Activated T-helper 2 cell treated with anti-CD3 and anti-CD28 coated beads, Interferon-gamma antibody, Interleukin-2, Interleukin-4, amounts not matched to agents 10 μg/mL and 5 μg/mL and 100 μg/mL, durations not matched to agents 14 hours and 24 hours and 36 hours (primary cell): ENCODE measurements at regions not wholly inside any gene's neighbourhood (a gene's known extent, or its start where the extent isn't known, plus 50 kb on each side); places are given as distances from the start of the nearest gene placed in this dataset.

Experiments used
- DNase-seq: peaks from one replicate; pipeline ENCODE4 v3.0.0; 2021; ENCODE audit warnings: low spot score
- H3K27ac Mint-ChIP-seq: one replicate; pipeline ENCODE4 v1.8.0; 2021; ENCODE audit warnings: mixed read lengths
- H3K27me3 Mint-ChIP-seq: one replicate; pipeline ENCODE4 v1.8.0; 2021; ENCODE audit warnings: low read depth, mixed read lengths
- H3K36me3 Mint-ChIP-seq: one replicate; pipeline ENCODE4 v1.8.0; 2021; ENCODE audit warnings: low read depth, mixed read lengths
- H3K4me1 Mint-ChIP-seq: one replicate; pipeline ENCODE4 v1.8.0; 2021; ENCODE audit warnings: low read depth, mixed read lengths
- H3K4me3 Mint-ChIP-seq: one replicate; pipeline ENCODE4 v1.8.0; 2021; ENCODE audit warnings: low read depth, mild to moderate bottlenecking, moderate library complexity, mixed read lengths
- H3K9me3 Mint-ChIP-seq: one replicate; pipeline ENCODE4 v1.8.0; 2021; ENCODE audit warnings: mixed read lengths
- intact Hi-C: fragments of 100-400 bp; cut with micrococcal nuclease; formaldehyde crosslinking; loops from one replicate; pipeline ENCODE4 v1.15.1; 2023

GRCh38 chr2:161010503-161011015, 149.7 kb upstream of the TANK start:
- H3K4me1 Mint-ChIP-seq = no peaks in the 10 kb centered on the region
- DNase-seq = no peak
- H3K27me3 Mint-ChIP-seq = peaks cover 24% of the 10 kb centered on the region
- intact Hi-C loops = no loop called here
- H3K36me3 Mint-ChIP-seq = no peaks in the 10 kb centered on the region
- H3K9me3 Mint-ChIP-seq = peaks cover 13% of the 10 kb centered on the region
- H3K4me3 Mint-ChIP-seq = no peak overlapping the region
- H3K27ac Mint-ChIP-seq = no peak overlapping the region

GRCh38 chr2:161017780-161018470, 142.3 kb upstream of the TANK start:
- DNase-seq = no peak
- no peak overlapping the region for H3K27ac Mint-ChIP-seq
- peaks cover 9% of the 10 kb centered on the region for H3K9me3 Mint-ChIP-seq
- H3K36me3 Mint-ChIP-seq = no peaks in the 10 kb centered on the region
- no peak overlapping the region for H3K4me3 Mint-ChIP-seq
- intact Hi-C loops = no loop called here
- no peaks in the 10 kb centered on the region for H3K4me1 Mint-ChIP-seq
- H3K27me3 Mint-ChIP-seq = peaks cover 17% of the 10 kb centered on the region

GRCh38 chr2:161019311-161019710, 140.9 kb upstream of the TANK start:
- H3K36me3 Mint-ChIP-seq = no peaks in the 10 kb centered on the region
- peaks cover 9% of the 10 kb centered on the region for H3K9me3 Mint-ChIP-seq
- H3K27me3 Mint-ChIP-seq = peaks cover 17% of the 10 kb centered on the region
- H3K4me3 Mint-ChIP-seq = no peak overlapping the region
- H3K27ac Mint-ChIP-seq = no peak overlapping the region
- no peak for DNase-seq
- H3K4me1 Mint-ChIP-seq = no peaks in the 10 kb centered on the region
- intact Hi-C loops = no loop called here

- no peak overlapping the region for H3K4me3 Mint-ChIP-seq
- peaks cover 11% of the 10 kb centered on the region for H3K27me3 Mint-ChIP-seq
- intact Hi-C loops = no loop called here
- DNase-seq = no peak
- no peak overlapping the region for H3K27ac Mint-ChIP-seq
- H3K36me3 Mint-ChIP-seq = no peaks in the 10 kb centered on the region
- no peaks in the 10 kb centered on the region for H3K4me1 Mint-ChIP-seq
- H3K9me3 Mint-ChIP-seq = peaks cover 1% of the 10 kb centered on the region
Measured at GRCh38 chr2:161020437-161020836, 139.8 kb upstream of the TANK start.

- Mint-ChIP-seq H3K27ac (no peak overlapping the region), H3K4me1 (peaks cover 4% of the 10 kb centered on the region), H3K9me3 (no peaks in the 10 kb centered on the region), H3K27me3 (peaks cover 12% of the 10 kb centered on the region), H3K4me3 (no peak overlapping the region), H3K36me3 (no peaks in the 10 kb centered on the region)
- intact Hi-C loops = no loop called here
- no peak for DNase-seq
Measured at GRCh38 chr2:161028581-161028980, 131.6 kb upstream of the TANK start.

GRCh38 chr2:161029321-161029720, 130.9 kb upstream of the TANK start:
- H3K27me3 Mint-ChIP-seq = peaks cover 8% of the 10 kb centered on the region
- H3K27ac Mint-ChIP-seq = no peak overlapping the region
- no peak overlapping the region for H3K4me3 Mint-ChIP-seq
- intact Hi-C loops = no loop called here
- DNase-seq = no peak
- peaks cover 4% of the 10 kb centered on the region for H3K4me1 Mint-ChIP-seq
- no peaks in the 10 kb centered on the region for H3K36me3 Mint-ChIP-seq
- no peaks in the 10 kb centered on the region for H3K9me3 Mint-ChIP-seq

- H3K4me1 Mint-ChIP-seq = peaks cover 4% of the 10 kb centered on the region
- H3K4me3 Mint-ChIP-seq = no peak overlapping the region
- H3K27me3 Mint-ChIP-seq = peaks cover 9% of the 10 kb centered on the region
- no peaks in the 10 kb centered on the region for H3K9me3 Mint-ChIP-seq
- no peak overlapping the region for H3K27ac Mint-ChIP-seq
- DNase-seq = no peak
- no peaks in the 10 kb centered on the region for H3K36me3 Mint-ChIP-seq
- intact Hi-C loops = no loop called here
Measured at GRCh38 chr2:161030260-161031063, 129.8 kb upstream of the TANK start.

GRCh38 chr2:161031511-161031910, 128.7 kb upstream of the TANK start:
- H3K4me1 Mint-ChIP-seq = peaks cover 4% of the 10 kb centered on the region
- no peaks in the 10 kb centered on the region for H3K9me3 Mint-ChIP-seq
- no peaks in the 10 kb centered on the region for H3K36me3 Mint-ChIP-seq
- H3K27me3 Mint-ChIP-seq = peaks cover 4% of the 10 kb centered on the region
- DNase-seq = no peak
- intact Hi-C loops = no loop called here
- no peak overlapping the region for H3K27ac Mint-ChIP-seq
- H3K4me3 Mint-ChIP-seq = no peak overlapping the region

GRCh38 chr2:161032635-161033034, 127.6 kb upstream of the TANK start:
- no peaks in the 10 kb centered on the region for H3K36me3 Mint-ChIP-seq
- no peak overlapping the region for H3K4me3 Mint-ChIP-seq
- peaks cover 4% of the 10 kb centered on the region for H3K4me1 Mint-ChIP-seq
- peaks cover 7% of the 10 kb centered on the region for H3K27me3 Mint-ChIP-seq
- H3K9me3 Mint-ChIP-seq = no peaks in the 10 kb centered on the region
- intact Hi-C loops = no loop called here
- no peak for DNase-seq
- no peak overlapping the region for H3K27ac Mint-ChIP-seq

- Mint-ChIP-seq H3K4me3 (no peak overlapping the region), H3K27me3 (peaks cover 10% of the 10 kb centered on the region), H3K36me3 (no peaks in the 10 kb centered on the region), H3K27ac (no peak overlapping the region), H3K4me1 (peaks cover 4% of the 10 kb centered on the region), H3K9me3 (no peaks in the 10 kb centered on the region)
- intact Hi-C loops = no loop called here
- no peak for DNase-seq
Measured at GRCh38 chr2:161033059-161033660, 127.1 kb upstream of the TANK start.

GRCh38 chr2:161036926-161037325, 123.3 kb upstream of the TANK start:
- no peak for DNase-seq
- no peak overlapping the region for H3K27ac Mint-ChIP-seq
- no peaks in the 10 kb centered on the region for H3K4me1 Mint-ChIP-seq
- no peaks in the 10 kb centered on the region for H3K36me3 Mint-ChIP-seq
- no peak overlapping the region for H3K4me3 Mint-ChIP-seq
- H3K9me3 Mint-ChIP-seq = no peaks in the 10 kb centered on the region
- H3K27me3 Mint-ChIP-seq = peaks cover 26% of the 10 kb centered on the region
- intact Hi-C loops = no loop called here

- H3K27me3 Mint-ChIP-seq = peaks cover 32% of the 10 kb centered on the region
- no peaks in the 10 kb centered on the region for H3K4me1 Mint-ChIP-seq
- no peak overlapping the region for H3K27ac Mint-ChIP-seq
- no peaks in the 10 kb centered on the region for H3K9me3 Mint-ChIP-seq
- intact Hi-C loops = no loop called here
- H3K4me3 Mint-ChIP-seq = no peak overlapping the region
- DNase-seq = no peak
- no peaks in the 10 kb centered on the region for H3K36me3 Mint-ChIP-seq
Measured at GRCh38 chr2:161039071-161039470, 121.2 kb upstream of the TANK start.

- peaks cover 41% of the 10 kb centered on the region for H3K27me3 Mint-ChIP-seq
- no peaks in the 10 kb centered on the region for H3K9me3 Mint-ChIP-seq
- intact Hi-C loops = no loop called here
- no peaks in the 10 kb centered on the region for H3K4me1 Mint-ChIP-seq
- DNase-seq = no peak
- H3K36me3 Mint-ChIP-seq = no peaks in the 10 kb centered on the region
- no peak overlapping the region for H3K27ac Mint-ChIP-seq
- H3K4me3 Mint-ChIP-seq = no peak overlapping the region
Measured at GRCh38 chr2:161041356-161041755, 118.9 kb upstream of the TANK start.
